Activated CD8-positive, alpha-beta T cell treated with anti-CD3 and anti-CD28 coated beads for 36 hours (primary cell): ENCODE measurements at regions not wholly inside any gene's neighbourhood (a gene's known extent, or its start where the extent isn't known, plus 50 kb on each side); places are given as distances from the start of the nearest gene placed in this dataset.
A peak's percentile ranks its signal among the peaks of the same experiment; 100 is the strongest.
"Not testable (repeated sequence)": the region's sequence is repeated elsewhere in the genome, so short reads cannot be mapped to it uniquely, and the experiment has no call there.

Source experiments
- ATAC-seq: fragments of 200-7000 bp; cut with Tn5 transposase; one replicate; pipeline ENCODE4 v1.10.0; 2021; ENCODE audit warnings: mild to moderate bottlenecking, moderate library complexity
- CTCF ChIA-PET: fragments of 350-600 bp; sonication (Branson Sonifier 250); formaldehyde crosslinking; loops from one replicate; lab custom pipeline; 2021; ENCODE audit warnings: antibody characterized with exemption; lab: Charles Lee
- POLR2A ChIA-PET: fragments of 350-600 bp; sonication (Branson Sonifier 250); formaldehyde crosslinking; loops from one replicate; lab custom pipeline; 2021; ENCODE audit warnings: antibody characterized with exemption; lab: Charles Lee
- DNase-seq: peaks from one replicate; pipeline ENCODE4 v3.0.0-alpha.2; 2020
- H3K27ac Mint-ChIP-seq: one replicate; pipeline ENCODE4 v1.8.0; 2021; ENCODE audit warnings: mild to moderate bottlenecking, mixed read lengths
- H3K27me3 Mint-ChIP-seq: one replicate; pipeline ENCODE4 v1.8.0; 2021; ENCODE audit warnings: mixed read lengths
- H3K36me3 Mint-ChIP-seq: one replicate; pipeline ENCODE4 v1.8.0; 2021; ENCODE audit warnings: low read depth, mixed read lengths
- H3K4me1 Mint-ChIP-seq: one replicate; pipeline ENCODE4 v1.8.0; 2021; ENCODE audit warnings: low read depth, mixed read lengths
- H3K4me3 Mint-ChIP-seq: one replicate; pipeline ENCODE4 v1.8.0; 2021; ENCODE audit warnings: mild to moderate bottlenecking, moderate library complexity, mixed read lengths
- H3K9me3 Mint-ChIP-seq: one replicate; pipeline ENCODE4 v1.8.0; 2021; ENCODE audit warnings: mixed read lengths
- intact Hi-C: fragments of 100-400 bp; cut with micrococcal nuclease; formaldehyde crosslinking; loops from one replicate; pipeline ENCODE4 v1.10.0; 2022
- TF ChIP-seq, protein P1 (sequence below): fragments of 200-600 bp; IDR thresholded peaks from one replicate; pipeline ENCODE4 v1.8.0; 2022; ENCODE audit warnings: antibody characterized with exemption, mild to moderate bottlenecking

DNA sequence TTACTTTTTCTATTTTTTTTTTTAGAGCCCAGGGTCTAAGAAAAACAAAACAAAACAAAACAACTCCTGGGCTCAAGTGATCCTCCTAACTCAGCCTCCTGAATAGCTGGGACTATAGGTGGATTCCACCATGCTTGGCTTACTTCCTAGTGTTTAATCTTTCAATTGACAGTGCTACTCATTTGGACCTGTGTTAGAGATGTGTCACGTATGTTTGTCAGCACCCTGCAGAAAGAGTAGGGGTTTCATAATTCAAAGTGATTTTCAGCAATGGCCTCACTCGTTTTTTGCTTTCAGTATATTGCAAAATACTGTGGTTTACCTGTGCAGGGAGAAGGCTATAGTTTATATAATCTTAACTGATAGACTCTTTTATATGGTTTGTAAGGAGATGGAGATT, 71.6 kb upstream of the TEX13D start:
- ATAC-seq (peak; percentile 51), DNase-seq (no peak)
- no peaks in the 10 kb centered on the region for H3K36me3 Mint-ChIP-seq
- intact Hi-C loops = no loop called here
- TF ChIP-seq, protein P1, sequence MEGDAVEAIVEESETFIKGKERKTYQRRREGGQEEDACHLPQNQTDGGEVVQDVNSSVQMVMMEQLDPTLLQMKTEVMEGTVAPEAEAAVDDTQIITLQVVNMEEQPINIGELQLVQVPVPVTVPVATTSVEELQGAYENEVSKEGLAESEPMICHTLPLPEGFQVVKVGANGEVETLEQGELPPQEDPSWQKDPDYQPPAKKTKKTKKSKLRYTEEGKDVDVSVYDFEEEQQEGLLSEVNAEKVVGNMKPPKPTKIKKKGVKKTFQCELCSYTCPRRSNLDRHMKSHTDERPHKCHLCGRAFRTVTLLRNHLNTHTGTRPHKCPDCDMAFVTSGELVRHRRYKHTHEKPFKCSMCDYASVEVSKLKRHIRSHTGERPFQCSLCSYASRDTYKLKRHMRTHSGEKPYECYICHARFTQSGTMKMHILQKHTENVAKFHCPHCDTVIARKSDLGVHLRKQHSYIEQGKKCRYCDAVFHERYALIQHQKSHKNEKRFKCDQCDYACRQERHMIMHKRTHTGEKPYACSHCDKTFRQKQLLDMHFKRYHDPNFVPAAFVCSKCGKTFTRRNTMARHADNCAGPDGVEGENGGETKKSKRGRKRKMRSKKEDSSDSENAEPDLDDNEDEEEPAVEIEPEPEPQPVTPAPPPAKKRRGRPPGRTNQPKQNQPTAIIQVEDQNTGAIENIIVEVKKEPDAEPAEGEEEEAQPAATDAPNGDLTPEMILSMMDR = no peak
- peaks cover 2% of the 10 kb centered on the region for H3K9me3 Mint-ChIP-seq
- H3K4me1 Mint-ChIP-seq = peaks cover 57% of the 10 kb centered on the region
- H3K4me3 Mint-ChIP-seq = no peak overlapping the region
- CTCF ChIA-PET = no interaction called here
- POLR2A ChIA-PET = no interaction called here
- no peaks in the 10 kb centered on the region for H3K27me3 Mint-ChIP-seq
- H3K27ac Mint-ChIP-seq = no peak overlapping the region

- intact Hi-C loops = no loop called here
- no peak overlapping the region for H3K4me3 Mint-ChIP-seq
- peak overlapping the region; percentile 1 for H3K27ac Mint-ChIP-seq
- POLR2A ChIA-PET = no interaction called here
- peaks cover 55% of the 10 kb centered on the region for H3K4me1 Mint-ChIP-seq
- no peak for DNase-seq
- H3K9me3 Mint-ChIP-seq = peaks cover 2% of the 10 kb centered on the region
- ATAC-seq = peak; percentile 31
- H3K27me3 Mint-ChIP-seq = no peaks in the 10 kb centered on the region
- TF ChIP-seq, protein P1 = no peak
- H3K36me3 Mint-ChIP-seq = no peaks in the 10 kb centered on the region
- CTCF ChIA-PET = no interaction called here
Observed at GRCh38 chrX:124263743-124264142, 68.7 kb upstream of the TEX13D start.

DNA sequence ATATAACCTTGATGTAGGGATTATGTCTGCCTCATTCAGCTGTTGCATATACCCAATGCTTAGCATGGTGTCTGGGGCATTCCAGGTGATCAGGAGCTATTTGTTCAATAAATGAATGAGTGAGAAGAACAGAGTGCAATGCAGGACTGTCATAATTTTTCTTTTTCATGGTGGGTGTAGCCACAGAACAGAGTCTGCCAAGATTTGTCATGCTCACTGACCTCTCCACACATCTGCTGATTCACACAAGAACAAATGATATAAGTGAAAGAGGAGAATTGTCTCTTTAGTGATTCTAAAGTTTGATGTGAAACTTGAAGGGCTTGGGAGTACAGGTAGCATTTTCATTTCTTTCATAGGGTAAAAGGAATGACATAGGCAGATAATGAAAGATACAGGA, 64.4 kb upstream of the TEX13D start:
- Mint-ChIP-seq H3K9me3 (peaks cover 2% of the 10 kb centered on the region), H3K4me3 (no peak overlapping the region), H3K27ac (no peak overlapping the region), H3K4me1 (peaks cover 42% of the 10 kb centered on the region), H3K36me3 (no peaks in the 10 kb centered on the region), H3K27me3 (no peaks in the 10 kb centered on the region)
- CTCF ChIA-PET = no interaction called here
- ATAC-seq (peak; percentile 39), DNase-seq (no peak)
- TF ChIP-seq, protein P1 = no peak
- POLR2A ChIA-PET = no interaction called here
- intact Hi-C loops = no loop called here

- POLR2A ChIA-PET = interaction anchor here (0.5 kb wide), 1 partner anchor 42 kb away, joined by 3 read pairs; no protein-coding TSS in a partner anchor
- no peak for ATAC-seq
- Mint-ChIP-seq H3K4me3 (no peak overlapping the region), H3K9me3 (peaks cover 2% of the 10 kb centered on the region), H3K4me1 (peaks cover 46% of the 10 kb centered on the region), H3K36me3 (no peaks in the 10 kb centered on the region), H3K27ac (no peak overlapping the region), H3K27me3 (no peaks in the 10 kb centered on the region)
- TF ChIP-seq, protein P1 = no peak
- CTCF ChIA-PET = no interaction called here
- no peak for DNase-seq
- intact Hi-C loops = no loop called here
Observed at GRCh38 chrX:124269881-124270280, 62.6 kb upstream of the TEX13D start.

GRCh38 chrX:124271599-124271998, 60.9 kb upstream of the TEX13D start:
- H3K9me3 Mint-ChIP-seq, POLR2A ChIA-PET, H3K4me3 Mint-ChIP-seq, H3K27ac Mint-ChIP-seq, intact Hi-C loops, CTCF ChIA-PET, DNase-seq, H3K36me3 Mint-ChIP-seq, H3K27me3 Mint-ChIP-seq, ATAC-seq: not testable (repeated sequence)
- peaks cover 41% of the 10 kb centered on the region for H3K4me1 Mint-ChIP-seq
